Head of caudate nucleus (tissue), 42 donors: ENCODE measurements at regions not wholly inside any gene's neighbourhood (a gene's known extent, or its start where the extent isn't known, plus 50 kb on each side); places are given as distances from the start of the nearest gene placed in this dataset.

Source experiments
- DNase-seq, 42 donors: peaks; one replicate each; pipeline versions ENCODE4 v3.0.0 to v3.0.0-alpha.2; 2020 to 2021; ENCODE audit warnings: mixed read lengths in 7 of 42
- intact Hi-C: fragments of 100-400 bp; cut with DNase I; formaldehyde crosslinking; loops from one replicate; pipeline ENCODE4 v1.15.0; 2022

GRCh38 chr17:77892031-77892430, 66.5 kb upstream of the TNRC6C start:
- peak in 2 of 42 donors; percentile 9 to 10 for DNase-seq
- intact Hi-C loops = no loop called here

GRCh38 chr17:77892469-77893143, 65.9 kb upstream of the TNRC6C start:
- intact Hi-C loops = no loop called here
- DNase-seq = peak in 4 of 42 donors; percentile 13 to 23 (median 14)

- intact Hi-C loops = no loop called here
Observed at GRCh38 chr17:77893144-77894044, 65.1 kb upstream of the TNRC6C start.

GRCh38 chr17:77894126-77894956, 64.2 kb upstream of the TNRC6C start:
- intact Hi-C loops = no loop called here
- DNase-seq = peak in 2 of 42 donors; percentile 9

More at GRCh38 chr17:77893144-77894044, 65.1 kb upstream of the TNRC6C start:
- peak in 3 of 42 donors; percentile 4 to 12 (median 8) for DNase-seq

- intact Hi-C loops = no loop called here
- peak in 2 of 42 donors; percentile 4 to 9 for DNase-seq
Observed at GRCh38 chr17:77897741-77898301, 60.7 kb upstream of the TNRC6C start.

GRCh38 chr17:77898521-77899434, 59.7 kb upstream of the TNRC6C start:
- peak in 4 of 42 donors; percentile 17 to 40 (median 24) for DNase-seq
- intact Hi-C loops = no loop called here

- intact Hi-C loops = no loop called here
- DNase-seq = peak in 2 of 42 donors; percentile 13 to 20
Observed at GRCh38 chr17:77899498-77899897, 59.0 kb upstream of the TNRC6C start.

- DNase-seq = peak in 2 of 42 donors; percentile 6 to 11
- intact Hi-C loops = no loop called here
Observed at GRCh38 chr17:77901481-77901880, 57.0 kb upstream of the TNRC6C start.

GRCh38 chr17:77905266-77905665, 53.2 kb upstream of the TNRC6C start:
- intact Hi-C loops = no loop called here
- DNase-seq = peak in 2 of 42 donors; percentile 7 to 13

- DNase-seq = peak in 1 of 42 donors; percentile 13
- intact Hi-C loops = no loop called here
Observed at GRCh38 chr17:77905766-77906165, 52.7 kb upstream of the TNRC6C start.

GRCh38 chr17:77906377-77906871, 52.1 kb upstream of the TNRC6C start:
- peak in 1 of 42 donors; percentile 8 for DNase-seq
- intact Hi-C loops = no loop called here

- peak in 1 of 42 donors; percentile 11 for DNase-seq
- intact Hi-C loops = no loop called here
Observed at GRCh38 chr17:77907497-77908461, 50.7 kb upstream of the TNRC6C start.

- intact Hi-C loops = no loop called here
- no peak for DNase-seq
Observed at GRCh38 chr17:77908501-77908900, 50.0 kb upstream of the TNRC6C start.
